Endothelial cell of umbilical vein (primary cell): ENCODE measurements at regions not wholly inside any gene's neighbourhood (a gene's known extent, or its start where the extent isn't known, plus 50 kb on each side); places are given as distances from the start of the nearest gene placed in this dataset.
A peak's percentile ranks its signal among the peaks of the same experiment; 100 is the strongest.

Source experiments
- BruUV-seq: library from RNA; stranded (reverse); fragments of 400-500 nt; replicated peaks from 2 replicates; lab custom pipeline; 2021; lab: Mats Ljungman, UMichigan
- CTCF ChIA-PET: fragments of 300-600, 350-600 bp; sonication (Branson Sonifier 250); formaldehyde crosslinking; loops from one replicate; lab custom pipeline; 2021; ENCODE audit warnings: antibody characterized with exemption, inconsistent platforms; lab: Charles Lee
- POLR2A ChIA-PET: fragments of 300-600, 350-600 bp; sonication (Branson Sonifier 250); formaldehyde crosslinking; loops from one replicate; lab custom pipeline; 2021; ENCODE audit warnings: antibody characterized with exemption, inconsistent platforms; lab: Charles Lee
- DNase-seq: peaks from one replicate; pipeline ENCODE4 v3.0.0-alpha.2; 2011; ENCODE audit warnings: low read depth, low spot score
- FAIRE-seq: peaks from 2 replicates; lab custom pipeline; 2011; peaks lifted over from hg19 to GRCh38; lab: Jason Lieb, UNC
- H2AFZ ChIP-seq: 2 replicates; pipeline ENCODE4 v1.6.0; 2012; ENCODE audit warnings: low read depth, low read length, control low read depth, inconsistent platforms
- H3K27ac ChIP-seq: 2 replicates; pipeline ENCODE4 v1.5.1; 2011; ENCODE audit warnings: low read depth, mild to moderate bottlenecking, control low read depth, low read length, moderate library complexity; ENCODE audit not compliant: insufficient read depth
- H3K27me3 ChIP-seq, 2 experiments: 2 replicates each; pipeline versions ENCODE4 v1.6.0 to v1.6.1; 2011; ENCODE audit warnings: low read length in 2 of 2, mixed read lengths in 1 of 2; ENCODE audit not compliant: control insufficient read depth in 2 of 2, insufficient read depth in 2 of 2
- H3K36me3 ChIP-seq, 2 experiments: 2 replicates in 1 of 2; 3 replicates in 1 of 2; pipeline ENCODE4 v1.5.1; 2011; ENCODE audit warnings: low read length in 2 of 2, mild to moderate bottlenecking in 1 of 2, moderate library complexity in 1 of 2; ENCODE audit not compliant: control insufficient read depth in 2 of 2, insufficient read depth in 2 of 2; ENCODE audit errors: extremely low read depth in 1 of 2
- H3K4me1 ChIP-seq: 3 replicates; pipeline ENCODE4 v1.5.1; 2011; ENCODE audit warnings: mild to moderate bottlenecking, low read length; ENCODE audit not compliant: control insufficient read depth, insufficient read depth; ENCODE audit errors: extremely low read depth
- H3K4me2 ChIP-seq: 2 replicates; pipeline ENCODE4 v1.6.1; 2011; ENCODE audit warnings: low read length, control low read depth, mixed read lengths; ENCODE audit not compliant: insufficient read depth
- H3K4me3 ChIP-seq, 3 experiments: fragments of 200-600 bp in 1 of 3; sonication (generic), shearing (Covaris generic) in 1 of 3; replicated peaks in 1 of 3; 2 replicates each; pipeline ENCODE4 v1.5.1; 2011 to 2016; ENCODE audit warnings: control low read depth in 3 of 3, low read length in 3 of 3, mild to moderate bottlenecking in 2 of 3, inconsistent platforms in 1 of 3, low read depth in 1 of 3, moderate library complexity in 1 of 3; ENCODE audit not compliant: insufficient read depth in 1 of 3
- H3K79me2 ChIP-seq: 2 replicates; pipeline ENCODE4 v1.6.0; 2012; ENCODE audit warnings: low read length, inconsistent platforms; ENCODE audit not compliant: control insufficient read depth, insufficient read depth
- H3K9ac ChIP-seq: replicated peaks from 2 replicates; pipeline ENCODE3; 2011; ENCODE audit warnings: low read length, control low read depth; ENCODE audit not compliant: insufficient read depth; ENCODE audit errors: extremely low read depth
- H3K9me1 ChIP-seq: replicated peaks from 3 replicates; pipeline ENCODE4 v1.6.0; 2011; ENCODE audit warnings: mild to moderate bottlenecking, low read length; ENCODE audit not compliant: control insufficient read depth, insufficient read depth; ENCODE audit errors: extremely low read depth
- H3K9me3 ChIP-seq: replicated peaks from 2 replicates; pipeline ENCODE4 v1.5.1; 2012; ENCODE audit warnings: low read length, inconsistent platforms; ENCODE audit not compliant: control insufficient read depth, insufficient read depth
- H4K20me1 ChIP-seq: replicated peaks from 2 replicates; pipeline ENCODE3; 2011; ENCODE audit warnings: mild to moderate bottlenecking, low read length; ENCODE audit not compliant: control insufficient read depth, insufficient read depth; ENCODE audit errors: extremely low read depth
- CTCF ChIP-seq, 2 donors: IDR thresholded peaks; 1 replicate in 1 of 2; 2 replicates in 1 of 2; pipeline ENCODE4 v1.5.1; 2011; ENCODE audit warnings: low read length in 2 of 2, mild to moderate bottlenecking in 2 of 2, moderate library complexity in 2 of 2, control low read depth in 1 of 2, inconsistent platforms in 1 of 2, low read depth in 1 of 2; ENCODE audit not compliant: insufficient read depth in 1 of 2; ENCODE audit errors: extremely low read depth in 1 of 2
- EZH2 ChIP-seq: IDR thresholded peaks from 2 replicates; pipeline ENCODE4 v1.6.1; 2012; ENCODE audit warnings: borderline replicate concordance, low read depth, mild to moderate bottlenecking, moderate library complexity, low read length, inconsistent platforms; ENCODE audit not compliant: severe bottlenecking
- FOS ChIP-seq: IDR thresholded peaks from 2 replicates; pipeline ENCODE4 v1.6.1; 2011; ENCODE audit warnings: mild to moderate bottlenecking, low read length, moderate library complexity, borderline replicate concordance; ENCODE audit not compliant: insufficient read depth
- GATA2 ChIP-seq: IDR thresholded peaks from 2 replicates; pipeline ENCODE4 v1.7.0; 2011; ENCODE audit warnings: low read depth, mild to moderate bottlenecking, moderate library complexity, mixed read lengths, low read length; ENCODE audit not compliant: insufficient read length, insufficient read depth
- JUN ChIP-seq: IDR thresholded peaks from 2 replicates; pipeline ENCODE4 v1.6.1; 2011; ENCODE audit warnings: borderline replicate concordance, low read depth; ENCODE audit not compliant: insufficient read length, insufficient read depth
- MAX ChIP-seq: IDR thresholded peaks from 2 replicates; pipeline ENCODE4 v1.6.1; 2011; ENCODE audit not compliant: insufficient read depth, insufficient read length
- MYC ChIP-seq: IDR thresholded peaks from one replicate; pipeline ENCODE4 v1.6.1; 2011; ENCODE audit warnings: mild to moderate bottlenecking, low read depth, low read length
- POLR2A ChIP-seq: IDR thresholded peaks from 2 replicates; pipeline ENCODE4 v1.6.1; 2012; ENCODE audit warnings: low read depth, mild to moderate bottlenecking, control low read depth, low read length
- POLR2AphosphoS5 ChIP-seq: IDR thresholded peaks from 2 replicates; pipeline ENCODE4 v1.6.1; 2012; ENCODE audit warnings: low read depth, mild to moderate bottlenecking, control low read depth, low read length, moderate library complexity; ENCODE audit not compliant: insufficient read depth
- dilution Hi-C: fragments of 300-500 bp; cut with MboI; formaldehyde crosslinking; loops from one replicate; pipeline ENCODE4 v1.15.0; 2019; ENCODE audit warnings: low sequenced_read_pairs; ENCODE audit not compliant: extremely low pct_ligation_motif_present
- intact Hi-C: fragments of 100-400 bp; cut with micrococcal nuclease; formaldehyde crosslinking; loops from one replicate; pipeline ENCODE4 v1.10.0; 2022

- Histone ChIP-seq H3K4me3 (no peak overlapping the region), H3K9ac (no peak overlapping the region), H3K27me3 (no peaks in the 10 kb centered on the region), H3K4me1 (peaks cover 18% of the 10 kb centered on the region), H3K79me2 (no peaks in the 10 kb centered on the region), H3K9me1 (no peaks in the 10 kb centered on the region), H3K9me3 (no peaks in the 10 kb centered on the region), H2AFZ (no peak overlapping the region), H4K20me1 (no peaks in the 10 kb centered on the region), H3K36me3 (no peaks in the 10 kb centered on the region), H3K27ac (no peak overlapping the region), H3K4me2 (no peak overlapping the region)
- intact Hi-C loops, result no loop called here
- FAIRE-seq (no peak), DNase-seq (peak; percentile 15)
- TF ChIP-seq MAX (no peak), JUN (no peak), FOS (no peak), GATA2 (no peak), MYC (no peak), POLR2AphosphoS5 (no peak), CTCF (IDR thresholded peaks at IDR 0.05; ENCODE audit: extremely low read depth in 1 of 2, insufficient read depth in 1 of 2, low read depth in 1 of 2, low read length in 2 of 2) (no peak), POLR2A (no peak), EZH2 (no peak)
- POLR2A ChIA-PET, result no interaction called here
- dilution Hi-C loops, result no loop called here
- CTCF ChIA-PET, result interaction anchor here (1.0 kb wide), 1 partner anchor 8 kb away, joined by 3 read pairs; no protein-coding TSS in a partner anchor
- BruUV-seq, result no TSS peak
Measured at GRCh38 chr12:58270966-58271705, 329.8 kb downstream of the ATP23 start.
